Endothelial cell of umbilical vein (primary cell): ENCODE measurements at regions not wholly inside any gene's neighbourhood (a gene's known extent, or its start where the extent isn't known, plus 50 kb on each side); places are given as distances from the start of the nearest gene placed in this dataset.

Source experiments
- BruUV-seq: library from RNA; stranded (reverse); fragments of 400-500 nt; replicated peaks from 2 replicates; lab custom pipeline; 2021; lab: Mats Ljungman, UMichigan
- CTCF ChIA-PET: fragments of 300-600, 350-600 bp; sonication (Branson Sonifier 250); formaldehyde crosslinking; loops from one replicate; lab custom pipeline; 2021; ENCODE audit warnings: antibody characterized with exemption, inconsistent platforms; lab: Charles Lee
- POLR2A ChIA-PET: fragments of 300-600, 350-600 bp; sonication (Branson Sonifier 250); formaldehyde crosslinking; loops from one replicate; lab custom pipeline; 2021; ENCODE audit warnings: antibody characterized with exemption, inconsistent platforms; lab: Charles Lee
- DNase-seq: peaks from one replicate; pipeline ENCODE4 v3.0.0-alpha.2; 2011; ENCODE audit warnings: low read depth, low spot score
- FAIRE-seq: peaks from 2 replicates; lab custom pipeline; 2011; peaks lifted over from hg19 to GRCh38; lab: Jason Lieb, UNC
- H2AFZ ChIP-seq: 2 replicates; pipeline ENCODE4 v1.6.0; 2012; ENCODE audit warnings: low read depth, low read length, control low read depth, inconsistent platforms
- H3K27ac ChIP-seq: 2 replicates; pipeline ENCODE4 v1.5.1; 2011; ENCODE audit warnings: low read depth, mild to moderate bottlenecking, control low read depth, low read length, moderate library complexity; ENCODE audit not compliant: insufficient read depth
- H3K27me3 ChIP-seq, 2 experiments: 2 replicates each; pipeline versions ENCODE4 v1.6.0 to v1.6.1; 2011; ENCODE audit warnings: low read length in 2 of 2, mixed read lengths in 1 of 2; ENCODE audit not compliant: control insufficient read depth in 2 of 2, insufficient read depth in 2 of 2
- H3K36me3 ChIP-seq, 2 experiments: 2 replicates in 1 of 2; 3 replicates in 1 of 2; pipeline ENCODE4 v1.5.1; 2011; ENCODE audit warnings: low read length in 2 of 2, mild to moderate bottlenecking in 1 of 2, moderate library complexity in 1 of 2; ENCODE audit not compliant: control insufficient read depth in 2 of 2, insufficient read depth in 2 of 2; ENCODE audit errors: extremely low read depth in 1 of 2
- H3K4me1 ChIP-seq: 3 replicates; pipeline ENCODE4 v1.5.1; 2011; ENCODE audit warnings: mild to moderate bottlenecking, low read length; ENCODE audit not compliant: control insufficient read depth, insufficient read depth; ENCODE audit errors: extremely low read depth
- H3K4me2 ChIP-seq: 2 replicates; pipeline ENCODE4 v1.6.1; 2011; ENCODE audit warnings: low read length, control low read depth, mixed read lengths; ENCODE audit not compliant: insufficient read depth
- H3K4me3 ChIP-seq, 3 experiments: fragments of 200-600 bp in 1 of 3; sonication (generic), shearing (Covaris generic) in 1 of 3; replicated peaks in 1 of 3; 2 replicates each; pipeline ENCODE4 v1.5.1; 2011 to 2016; ENCODE audit warnings: control low read depth in 3 of 3, low read length in 3 of 3, mild to moderate bottlenecking in 2 of 3, inconsistent platforms in 1 of 3, low read depth in 1 of 3, moderate library complexity in 1 of 3; ENCODE audit not compliant: insufficient read depth in 1 of 3
- H3K79me2 ChIP-seq: 2 replicates; pipeline ENCODE4 v1.6.0; 2012; ENCODE audit warnings: low read length, inconsistent platforms; ENCODE audit not compliant: control insufficient read depth, insufficient read depth
- H3K9ac ChIP-seq: replicated peaks from 2 replicates; pipeline ENCODE3; 2011; ENCODE audit warnings: low read length, control low read depth; ENCODE audit not compliant: insufficient read depth; ENCODE audit errors: extremely low read depth
- H3K9me1 ChIP-seq: replicated peaks from 3 replicates; pipeline ENCODE4 v1.6.0; 2011; ENCODE audit warnings: mild to moderate bottlenecking, low read length; ENCODE audit not compliant: control insufficient read depth, insufficient read depth; ENCODE audit errors: extremely low read depth
- H3K9me3 ChIP-seq: replicated peaks from 2 replicates; pipeline ENCODE4 v1.5.1; 2012; ENCODE audit warnings: low read length, inconsistent platforms; ENCODE audit not compliant: control insufficient read depth, insufficient read depth
- H4K20me1 ChIP-seq: replicated peaks from 2 replicates; pipeline ENCODE3; 2011; ENCODE audit warnings: mild to moderate bottlenecking, low read length; ENCODE audit not compliant: control insufficient read depth, insufficient read depth; ENCODE audit errors: extremely low read depth
- MAX ChIP-seq: IDR thresholded peaks from 2 replicates; pipeline ENCODE4 v1.6.1; 2011; ENCODE audit not compliant: insufficient read depth, insufficient read length
- POLR2AphosphoS5 ChIP-seq: IDR thresholded peaks from 2 replicates; pipeline ENCODE4 v1.6.1; 2012; ENCODE audit warnings: low read depth, mild to moderate bottlenecking, control low read depth, low read length, moderate library complexity; ENCODE audit not compliant: insufficient read depth
- dilution Hi-C: fragments of 300-500 bp; cut with MboI; formaldehyde crosslinking; loops from one replicate; pipeline ENCODE4 v1.15.0; 2019; ENCODE audit warnings: low sequenced_read_pairs; ENCODE audit not compliant: extremely low pct_ligation_motif_present
- intact Hi-C: fragments of 100-400 bp; cut with micrococcal nuclease; formaldehyde crosslinking; loops from one replicate; pipeline ENCODE4 v1.10.0; 2022

- TF ChIP-seq POLR2AphosphoS5 = no peak
- no peak for TF ChIP-seq MAX
- Histone ChIP-seq H3K4me2 (no peak overlapping the region), H4K20me1 (no peaks in the 10 kb centered on the region), H3K27ac (no peak overlapping the region), H3K4me3 (no peak overlapping the region), H2AFZ (no peak overlapping the region), H3K9ac (no peak overlapping the region), H3K9me3 (peaks cover 20% of the 10 kb centered on the region), H3K27me3 (no peaks in the 10 kb centered on the region), H3K4me1 (no peaks in the 10 kb centered on the region), H3K9me1 (no peaks in the 10 kb centered on the region), H3K79me2 (no peaks in the 10 kb centered on the region), H3K36me3 (no peaks in the 10 kb centered on the region)
- POLR2A ChIA-PET = no interaction called here
- CTCF ChIA-PET = no interaction called here
- FAIRE-seq = no peak
- dilution Hi-C loops (no loop called here), intact Hi-C loops (no loop called here)
- no TSS peak for BruUV-seq
- DNase-seq = no peak
Observed at GRCh38 chr22:48685767-48686166, 1141.9 kb downstream of the BRD1 start.

GRCh38 chr22:48683640-48684039, 1144.0 kb downstream of the BRD1 start:
- no TSS peak for BruUV-seq
- no peaks in the 10 kb centered on the region for H3K79me2 ChIP-seq
- H3K9me3 ChIP-seq = peaks cover 16% of the 10 kb centered on the region
- H3K9me1 ChIP-seq = no peaks in the 10 kb centered on the region
- TF ChIP-seq POLR2AphosphoS5 = no peak
- H4K20me1 ChIP-seq = no peaks in the 10 kb centered on the region
- no peak overlapping the region for H3K9ac ChIP-seq
- no peaks in the 10 kb centered on the region for H3K36me3 ChIP-seq
- intact Hi-C loops = no loop called here
- H3K4me3 ChIP-seq = no peak overlapping the region
- DNase-seq (no peak), FAIRE-seq (no peak)
- H3K27me3 ChIP-seq = no peaks in the 10 kb centered on the region
- no peak overlapping the region for H3K4me2 ChIP-seq
- H2AFZ ChIP-seq = no peak overlapping the region
- ChIA-PET CTCF (no interaction called here), POLR2A (no interaction called here)
- dilution Hi-C loops = no loop called here
- H3K4me1 ChIP-seq = no peaks in the 10 kb centered on the region
- no peak overlapping the region for H3K27ac ChIP-seq
